GM21390 (cell line): ENCODE measurements at regions not wholly inside any gene's neighbourhood (a gene's known extent, or its start where the extent isn't known, plus 50 kb on each side); places are given as distances from the start of the nearest gene placed in this dataset.

Experiments used
- ATAC-seq: cut with Tn5 transposase; IDR thresholded peaks from one replicate; pipeline ENCODE4 v1.9.1; 2021; ENCODE audit not compliant: unreplicated experiment

DNA sequence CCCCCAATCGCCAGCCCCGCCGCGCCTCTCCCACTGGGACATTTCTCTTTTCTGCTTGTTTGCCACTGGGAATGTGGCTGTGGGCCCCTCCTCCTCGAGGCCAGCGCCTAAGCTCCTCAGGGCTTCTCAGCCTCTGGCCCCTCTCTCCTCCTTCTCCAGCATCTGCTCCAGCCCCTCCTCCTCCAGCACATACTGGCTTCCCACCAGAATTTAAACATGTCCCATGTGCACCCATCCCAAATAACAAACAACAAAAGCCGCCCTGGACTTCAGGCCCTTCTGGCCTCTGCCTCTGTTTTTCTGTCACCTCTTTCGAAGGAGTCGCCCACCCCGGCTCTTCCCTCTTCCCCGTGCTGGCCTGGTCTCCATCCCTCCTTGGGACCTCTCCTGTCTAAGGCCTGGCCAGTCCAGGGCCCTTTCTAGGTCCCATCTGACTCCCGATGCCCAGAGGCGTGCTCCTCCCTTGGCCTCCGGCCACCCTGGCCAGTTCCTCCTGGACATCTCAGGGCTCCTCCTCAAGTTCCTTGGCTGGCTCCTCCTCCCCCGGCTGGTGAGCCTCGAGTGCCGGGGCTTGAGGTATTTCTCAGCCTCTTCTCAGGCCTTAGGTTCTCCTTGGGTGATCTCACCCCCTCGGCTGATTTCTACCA is 94.6 kb upstream of the SLC6A6 start:
- ATAC-seq: no peak

DNA sequence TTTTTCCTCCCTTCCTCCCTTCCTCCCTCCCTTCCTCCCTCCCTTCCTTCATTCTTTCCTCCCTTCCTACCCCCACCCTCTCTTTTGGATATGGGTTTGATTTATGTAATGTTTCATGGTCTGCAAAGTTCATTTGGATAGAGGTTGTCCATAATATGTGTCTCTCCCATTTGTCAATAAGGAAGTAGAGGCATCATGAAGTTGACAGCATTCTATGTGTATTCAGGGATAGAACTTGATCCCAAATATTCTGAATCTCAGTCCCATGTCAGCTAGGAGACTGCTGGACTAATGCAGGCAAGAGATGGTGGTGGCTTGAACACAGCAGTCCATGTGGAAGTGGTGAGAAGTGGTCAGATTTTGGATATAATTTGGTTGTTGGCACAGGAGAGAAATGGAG is 90.7 kb upstream of the SLC6A6 start:
- ATAC-seq: no peak

DNA sequence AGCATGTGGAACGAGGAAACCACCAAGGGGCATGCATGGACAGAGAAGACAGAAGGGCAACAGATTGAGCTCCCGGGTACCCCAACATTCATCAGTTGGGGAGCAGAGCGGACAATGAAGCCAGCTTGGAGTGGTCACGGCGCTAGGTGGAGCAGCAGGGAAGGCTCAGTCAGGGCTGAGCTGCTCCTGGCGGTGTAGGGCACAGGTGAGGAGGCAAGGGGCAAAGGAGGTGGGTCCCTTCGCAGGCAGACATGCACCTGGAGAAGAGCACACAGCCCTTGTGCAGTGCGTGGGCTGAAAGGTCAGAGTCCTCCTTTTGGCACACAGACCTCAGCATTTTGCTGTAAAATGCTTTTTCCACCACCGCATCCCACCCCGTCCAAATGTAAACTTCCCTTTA is 90.0 kb upstream of the SLC6A6 start:
- no peak for ATAC-seq

DNA sequence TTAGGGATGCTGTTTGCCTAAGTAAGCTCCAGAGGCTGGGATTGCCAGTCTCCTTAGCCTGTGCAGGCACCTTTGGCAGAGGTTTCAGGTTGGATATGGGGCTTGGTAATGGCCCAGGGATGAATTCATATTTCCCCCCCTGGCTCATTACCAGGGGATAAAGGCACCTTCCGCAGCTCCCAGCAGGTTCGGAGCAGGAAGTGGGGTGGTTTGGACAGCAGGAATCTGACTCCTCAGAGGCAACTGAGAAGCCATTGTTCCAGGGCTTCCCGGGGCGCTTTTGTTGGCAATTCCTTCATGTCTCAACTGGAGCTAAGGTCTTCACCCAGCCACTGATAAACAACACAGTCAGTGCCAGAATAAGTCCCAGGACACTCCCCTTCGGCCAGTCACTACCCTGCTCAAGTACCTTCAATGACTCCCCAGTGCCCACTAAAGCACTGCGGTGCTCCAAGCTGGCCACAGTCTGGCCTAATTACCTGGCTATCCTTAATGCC is 85.3 kb upstream of the SLC6A6 start:
- ATAC-seq: no peak

DNA sequence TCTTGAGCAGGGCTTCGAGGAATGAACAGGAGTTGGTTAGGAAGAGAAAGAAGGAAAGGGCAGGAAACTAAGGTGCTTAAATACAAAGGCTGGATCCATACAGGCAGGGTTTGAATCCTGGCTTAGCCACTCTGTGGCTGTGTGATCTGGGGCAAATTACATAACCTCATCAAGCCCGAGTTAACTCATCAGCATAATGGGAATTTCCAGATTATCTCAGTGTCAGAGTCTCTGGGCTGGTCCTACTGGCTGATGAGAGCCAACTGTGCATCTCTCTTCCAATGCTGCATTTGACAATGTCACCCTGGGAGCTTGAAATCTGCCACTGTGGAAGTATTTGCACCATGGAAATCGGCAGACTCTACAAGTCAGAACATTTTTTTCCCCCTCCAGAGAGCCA is 83.8 kb upstream of the SLC6A6 start:
- no peak for ATAC-seq

DNA sequence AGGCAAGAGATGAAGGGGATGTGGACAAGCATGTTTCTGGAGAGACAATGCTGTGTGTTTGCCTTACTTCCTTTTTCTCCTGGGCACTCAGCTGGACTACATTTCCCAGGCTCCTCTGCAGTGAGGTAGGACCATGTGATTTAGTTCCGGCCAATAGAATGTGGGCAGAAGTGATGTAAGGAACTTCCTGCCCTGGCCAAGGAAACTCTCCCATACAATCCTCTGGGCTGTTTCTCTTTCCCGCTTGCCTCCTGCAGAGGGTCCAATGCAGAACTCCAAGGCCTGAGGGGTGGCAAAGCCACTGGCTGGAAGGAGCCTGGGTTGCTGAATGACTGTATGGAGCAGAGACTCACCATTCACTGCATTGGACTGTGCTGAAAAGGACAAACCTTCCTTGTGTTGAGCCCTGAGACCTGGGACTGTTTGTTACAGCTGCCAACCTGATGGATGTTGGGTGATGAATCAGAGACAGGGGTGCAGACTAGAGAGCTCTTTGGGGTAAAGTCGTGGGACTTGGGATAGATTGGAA is 82.7 kb upstream of the SLC6A6 start:
- ATAC-seq: peak; percentile 96

DNA sequence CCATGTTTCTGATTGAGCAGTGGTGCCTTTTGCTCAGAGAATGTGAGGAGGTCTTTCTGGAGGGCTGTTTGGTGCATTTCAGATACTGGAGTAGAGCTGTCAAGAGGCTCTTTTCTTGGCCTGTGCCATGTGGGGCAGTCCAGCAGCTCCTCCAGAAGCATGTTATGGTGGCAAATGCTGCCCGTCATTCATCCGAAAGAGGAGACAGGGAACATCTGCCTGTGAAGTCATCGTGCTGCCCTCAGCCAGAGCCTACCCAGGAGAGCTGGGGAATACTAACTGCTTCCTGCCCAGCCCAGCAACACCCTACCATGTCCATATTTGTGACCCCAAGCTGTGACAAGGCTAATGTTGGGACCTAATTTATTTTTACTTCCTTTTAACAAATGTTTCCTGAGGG is 82.2 kb upstream of the SLC6A6 start:
- no peak for ATAC-seq

DNA sequence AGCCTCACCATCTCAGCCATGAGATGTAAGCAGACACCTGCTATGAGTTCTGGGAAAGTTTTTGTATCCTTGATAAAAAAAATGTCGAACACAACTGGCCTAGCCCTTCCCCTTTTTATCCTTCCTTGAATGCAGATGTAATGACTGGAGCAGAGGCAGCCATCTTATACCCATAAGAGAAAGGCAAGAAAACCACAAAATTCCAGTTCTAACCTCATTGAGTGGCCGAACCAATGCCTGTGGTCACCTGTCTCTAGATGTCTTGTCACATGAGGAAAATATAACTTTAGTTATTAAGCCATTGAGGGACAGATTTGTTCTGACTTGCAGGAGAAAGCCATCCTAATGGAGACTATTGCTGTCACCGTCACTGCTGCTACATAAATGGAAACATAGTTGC is 80.4 kb upstream of the SLC6A6 start:
- ATAC-seq: no peak

DNA sequence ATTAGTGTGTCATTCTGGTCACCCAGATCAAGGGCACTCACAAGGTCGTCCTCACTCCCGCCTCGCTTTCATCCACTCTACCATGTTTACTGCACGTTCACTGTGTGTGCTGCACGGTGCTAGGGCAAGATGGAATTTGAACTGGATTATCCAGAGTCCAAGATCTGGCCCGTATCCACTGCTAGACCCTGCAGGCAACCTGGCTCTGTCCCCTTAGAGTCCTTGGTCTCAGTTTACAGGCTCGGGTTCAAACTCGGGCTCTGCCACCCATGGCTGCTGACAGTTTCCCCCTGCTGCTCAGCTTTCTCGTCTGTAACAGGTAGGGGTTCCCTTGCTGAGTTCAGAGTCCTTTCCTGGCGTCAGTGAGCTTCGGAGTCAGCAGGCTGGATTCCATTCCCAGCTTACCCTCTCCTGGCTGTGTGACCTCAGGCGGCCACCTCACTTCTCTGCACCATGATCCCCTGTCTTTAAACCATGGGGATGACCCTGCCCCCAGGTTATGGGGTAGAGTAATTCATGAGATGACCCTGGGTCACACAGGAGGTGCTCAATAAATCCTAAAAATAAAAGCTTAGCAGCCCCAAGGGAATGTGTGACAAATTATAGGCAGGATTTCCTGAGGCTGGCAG is 79.6 kb upstream of the SLC6A6 start:
- no peak for ATAC-seq

DNA sequence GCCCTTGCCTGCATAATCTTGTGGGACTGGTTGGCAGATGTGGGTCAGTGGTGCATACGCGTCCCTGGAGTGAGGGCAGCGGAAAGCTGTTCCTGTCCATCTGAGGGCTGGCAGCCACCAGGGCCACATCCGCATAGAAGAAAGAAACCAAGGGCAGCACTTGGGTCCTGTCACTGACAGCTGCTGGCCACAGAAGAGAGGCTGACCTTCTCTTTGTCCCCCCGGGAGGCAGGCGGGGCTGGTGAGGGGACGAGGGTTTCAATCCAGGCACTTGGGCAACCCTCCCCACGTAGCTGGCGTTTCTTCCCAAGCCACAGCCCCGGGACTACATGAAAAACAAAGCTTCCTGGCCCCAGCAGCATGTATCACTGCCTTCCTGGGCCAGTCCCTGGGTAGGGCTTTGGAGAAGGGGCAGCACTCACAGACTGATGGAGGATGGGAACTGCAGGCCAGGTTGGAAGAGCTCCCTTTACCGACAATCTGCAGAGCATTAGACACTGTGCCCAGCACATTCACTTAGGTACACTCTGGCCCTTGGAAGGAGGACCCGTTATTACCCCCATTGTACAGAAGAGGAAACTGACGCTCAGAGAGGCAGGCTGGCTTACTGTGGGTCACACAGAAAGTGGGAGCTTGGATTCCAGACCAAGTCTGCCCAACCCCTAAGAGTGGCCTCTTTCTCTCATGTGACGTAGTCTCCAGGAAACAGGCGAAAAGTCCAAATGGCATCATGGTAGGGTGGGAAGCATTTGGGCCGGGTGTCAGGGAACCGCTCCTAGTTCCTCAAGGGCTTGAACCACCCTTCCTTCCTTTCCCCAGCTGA is 78.8 kb upstream of the SLC6A6 start:
- ATAC-seq: no peak

DNA sequence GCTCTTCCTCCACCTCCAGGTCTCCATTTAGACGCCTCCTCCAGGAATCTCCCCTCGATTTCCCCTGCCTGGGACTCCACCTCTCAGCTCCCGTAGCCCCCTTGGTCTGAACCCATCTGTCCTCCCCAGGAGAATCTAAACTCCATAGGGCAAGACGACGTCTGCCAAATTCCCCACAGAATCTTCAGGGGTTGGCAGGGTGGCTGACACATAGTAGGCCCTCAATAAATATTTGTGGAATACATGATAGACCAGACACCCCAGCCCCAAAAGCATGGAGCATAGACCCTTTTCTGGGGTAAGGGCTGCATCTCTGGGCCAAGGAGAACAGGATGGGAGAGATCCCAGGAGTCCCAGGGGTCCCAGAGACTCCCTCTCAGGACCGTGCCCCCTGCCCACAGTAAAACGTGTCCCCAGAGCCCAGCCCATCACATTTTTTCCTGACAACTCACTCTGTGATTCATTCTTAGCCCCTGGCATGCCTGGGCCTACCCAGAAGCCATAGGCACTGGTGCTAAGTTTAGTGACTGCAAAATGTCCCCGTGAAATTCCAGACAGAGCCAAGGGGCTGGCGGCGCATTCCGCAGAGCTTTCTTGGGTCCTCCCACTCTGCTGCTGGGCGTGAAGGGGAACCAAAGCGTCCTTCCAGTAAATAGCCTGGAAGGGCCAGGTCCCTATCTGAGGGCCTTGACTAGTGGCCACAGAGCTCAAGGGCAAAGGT is 78.0 kb upstream of the SLC6A6 start:
- no peak for ATAC-seq

DNA sequence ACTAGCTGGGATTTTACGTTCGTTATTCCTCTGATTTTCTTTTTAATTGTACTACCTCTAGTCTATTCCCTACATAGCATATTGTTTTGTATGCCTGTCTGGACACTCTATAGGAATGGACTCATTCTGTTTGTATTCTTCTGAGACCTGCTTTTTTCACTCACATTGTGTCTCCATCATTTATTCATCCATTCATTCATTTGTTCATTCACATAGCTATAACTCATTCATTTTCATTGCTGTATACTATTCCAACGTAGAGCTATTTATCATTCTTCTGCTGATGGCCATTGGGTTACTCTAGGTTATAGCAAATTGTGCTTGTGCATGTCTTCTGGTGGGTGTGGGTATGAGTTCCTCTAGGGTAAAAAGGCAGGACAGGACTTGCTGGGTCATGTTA is 74.0 kb upstream of the SLC6A6 start:
- ATAC-seq: no peak

DNA sequence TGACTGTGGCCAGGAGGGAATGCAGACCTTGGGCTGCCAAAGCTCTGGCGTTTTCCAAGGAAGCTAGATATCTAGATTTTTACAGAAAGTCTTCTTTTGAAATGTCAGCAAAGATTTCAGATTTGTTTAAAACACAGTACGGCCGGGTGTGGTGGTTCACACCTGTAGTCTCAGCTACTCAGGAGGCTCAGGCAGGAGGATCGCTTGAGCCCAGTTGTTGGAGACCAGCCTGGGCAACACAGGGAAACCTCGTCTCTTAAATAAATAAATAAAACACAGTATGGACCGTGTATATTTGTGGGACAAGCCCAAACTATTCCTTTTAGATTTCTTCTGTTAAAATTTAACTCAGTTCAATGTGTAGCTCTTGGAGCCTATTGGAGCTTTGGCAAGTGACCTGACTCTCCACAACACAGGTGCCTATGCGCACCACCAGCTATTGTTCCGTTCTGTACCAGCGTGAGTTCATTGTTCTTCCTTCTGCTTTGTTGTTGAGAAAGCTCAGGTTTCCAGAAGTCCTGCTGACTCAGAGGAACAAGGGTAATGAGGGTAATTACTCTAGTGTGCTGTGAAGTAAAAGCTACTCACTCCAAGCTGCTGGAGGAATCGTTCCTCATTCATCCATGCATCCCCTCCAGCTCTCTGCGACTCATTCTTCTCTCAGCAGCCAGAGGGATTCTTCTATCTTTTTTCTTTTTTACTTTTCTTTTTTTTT is 73.1 kb upstream of the SLC6A6 start:
- no peak for ATAC-seq

DNA sequence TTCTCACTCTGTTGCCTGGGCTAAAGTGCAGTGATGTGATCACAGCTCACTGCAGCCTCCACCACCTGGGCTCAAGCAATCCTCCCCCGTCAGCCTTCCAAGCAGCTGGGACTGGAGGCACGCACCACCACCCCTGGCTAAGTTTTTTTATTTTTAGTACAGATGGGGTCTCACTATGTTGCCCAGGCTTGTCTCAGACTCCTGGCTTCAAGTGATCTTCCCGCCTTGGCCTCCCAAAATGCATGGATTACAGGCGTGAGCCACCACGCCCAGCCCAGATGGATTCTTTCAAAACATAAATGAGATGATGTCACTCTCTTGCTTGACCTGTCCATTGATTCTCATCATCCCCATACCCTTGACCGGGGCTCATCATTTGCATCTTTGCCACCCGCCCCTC is 72.6 kb upstream of the SLC6A6 start:
- no peak for ATAC-seq

DNA sequence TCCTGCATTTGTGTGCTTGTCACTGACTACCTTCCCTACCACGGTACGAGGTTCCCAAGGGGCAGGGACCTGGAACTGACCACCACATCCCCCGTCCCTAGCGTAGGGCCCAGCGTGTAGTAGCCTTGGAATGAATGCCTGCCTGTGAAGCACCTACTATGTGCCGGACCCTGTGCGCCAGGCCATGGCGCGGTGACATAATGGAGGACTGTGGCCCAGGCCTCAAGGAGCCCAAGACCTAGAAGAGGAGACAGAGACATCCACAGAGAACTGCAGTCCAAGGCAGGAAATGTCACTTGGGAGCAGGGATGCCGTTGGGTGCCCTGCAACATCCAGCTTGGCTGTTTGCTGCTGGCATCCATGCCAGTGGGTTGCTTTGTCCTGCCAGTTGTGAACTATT is 71.9 kb upstream of the SLC6A6 start:
- no peak for ATAC-seq

DNA sequence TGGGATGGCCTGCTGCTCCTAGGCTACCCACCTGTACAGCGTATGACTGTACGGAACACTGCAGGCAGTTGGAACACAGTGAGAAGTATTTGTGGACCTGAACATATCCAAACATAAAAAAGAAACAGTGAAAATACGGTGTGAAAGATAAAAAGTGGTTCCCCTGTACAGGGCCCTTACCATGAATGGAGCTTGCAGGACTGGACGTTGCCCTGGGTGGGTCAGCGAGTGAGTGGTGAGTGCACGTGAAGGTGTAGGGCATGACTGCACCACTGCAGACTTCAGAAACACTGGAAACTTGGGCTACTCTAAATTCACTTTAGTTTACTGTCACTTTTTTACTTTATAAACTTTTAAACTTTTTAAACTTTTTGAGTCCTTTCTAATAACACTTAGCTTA is 71.2 kb upstream of the SLC6A6 start:
- ATAC-seq: no peak

DNA sequence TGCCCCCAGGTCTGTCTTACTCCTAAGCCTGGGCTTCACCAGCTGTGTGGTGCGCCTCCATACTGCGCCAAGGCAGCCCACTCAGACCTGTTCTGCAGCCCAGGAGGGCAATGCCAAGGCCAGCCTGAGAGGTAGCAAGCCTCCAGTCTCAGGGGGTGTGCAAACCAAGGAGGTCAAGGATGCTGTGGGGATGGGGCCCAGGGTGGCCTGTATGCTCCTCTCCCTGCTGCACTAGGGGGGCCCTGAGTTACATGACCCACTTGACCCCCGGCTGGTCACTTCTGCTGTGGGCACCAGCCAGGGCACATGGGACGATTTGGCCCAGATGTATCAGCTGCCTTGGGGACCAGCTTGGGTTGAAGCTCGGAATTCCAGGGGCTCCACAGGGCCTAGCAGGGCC is 70.0 kb upstream of the SLC6A6 start:
- ATAC-seq: no peak

DNA sequence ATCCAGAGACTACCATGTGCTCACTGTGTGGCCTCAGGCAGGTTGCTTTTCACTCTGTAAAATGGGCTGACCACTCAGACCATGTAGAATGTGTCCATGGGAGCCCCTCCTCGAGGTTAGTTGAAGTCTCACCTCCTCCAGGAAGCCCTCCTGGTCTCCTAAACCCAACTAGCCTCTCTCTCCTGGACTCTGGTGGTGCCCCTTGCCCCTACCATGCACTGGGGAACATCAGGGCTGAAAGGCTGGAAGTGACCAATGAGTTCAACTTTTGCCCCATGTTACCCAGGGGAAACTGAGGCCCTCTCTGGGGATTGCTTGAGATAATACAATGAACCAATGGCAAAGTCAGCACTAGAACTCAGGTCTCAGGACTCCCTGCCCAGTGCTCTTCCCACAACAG is 69.2 kb upstream of the SLC6A6 start:
- no peak for ATAC-seq

DNA sequence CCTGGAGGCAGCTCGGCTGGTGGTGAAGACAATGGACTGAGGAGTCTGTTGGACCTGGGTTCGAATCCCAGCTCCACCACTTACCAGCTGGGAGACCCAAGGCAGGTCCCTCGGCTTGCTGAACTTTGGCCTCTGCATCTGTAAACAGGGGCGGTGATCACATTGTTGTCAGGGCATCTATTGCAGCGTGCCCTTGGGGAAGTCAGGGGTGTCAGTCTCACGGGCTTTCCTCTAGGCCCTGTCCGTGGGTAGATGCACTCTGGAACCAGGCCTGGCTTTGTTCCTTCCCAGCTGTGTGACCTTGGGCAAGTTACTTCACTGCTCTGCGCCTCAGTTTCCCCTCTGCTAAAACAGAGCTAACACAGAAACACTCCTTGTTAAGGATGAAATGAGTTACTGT is 68.8 kb upstream of the SLC6A6 start:
- no peak for ATAC-seq

DNA sequence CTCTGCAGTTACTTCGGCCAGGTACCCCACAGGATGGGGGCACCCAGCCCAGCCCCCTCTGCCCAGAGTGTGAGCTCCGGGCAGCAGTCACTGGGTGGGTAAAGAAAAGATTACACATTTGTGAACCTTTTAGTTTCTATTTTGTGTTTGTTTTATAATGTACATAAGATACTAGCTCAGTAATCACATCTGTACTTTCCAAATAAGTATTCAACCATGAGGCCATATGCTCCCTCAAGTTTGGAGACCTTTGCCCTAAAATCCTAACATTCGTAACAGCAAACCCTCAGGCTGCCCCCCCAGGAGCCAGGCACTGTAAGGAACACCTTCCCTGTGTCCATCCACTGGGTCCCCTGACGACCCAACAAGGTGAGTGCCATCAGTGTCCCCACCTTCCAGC is 68.3 kb upstream of the SLC6A6 start:
- ATAC-seq: no peak

DNA sequence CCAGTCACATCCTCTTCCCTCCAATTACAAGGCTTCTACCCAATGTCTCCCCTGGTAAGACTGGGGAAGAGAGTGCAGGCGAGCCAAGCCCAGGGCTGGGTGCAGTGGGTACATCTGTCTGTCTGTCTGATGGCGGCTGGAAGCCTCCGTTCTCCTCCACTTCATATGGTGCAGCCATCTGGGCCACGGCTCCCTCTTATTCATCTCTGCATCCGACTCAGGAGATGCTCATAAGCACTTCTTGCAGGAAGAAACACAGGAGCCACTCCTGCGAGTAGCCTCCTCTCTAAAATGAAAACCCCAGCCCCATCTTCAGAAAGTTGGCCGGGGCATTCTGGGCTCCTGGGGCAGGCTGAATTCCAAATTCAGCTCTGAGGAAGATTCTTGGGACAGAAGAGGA is 67.5 kb upstream of the SLC6A6 start:
- ATAC-seq: no peak
